PC-3 (cell line): ENCODE measurements at regions not wholly inside any gene's neighbourhood (a gene's known extent, or its start where the extent isn't known, plus 50 kb on each side); places are given as distances from the start of the nearest gene placed in this dataset.
"Not testable (repeated sequence)": the region's sequence is repeated elsewhere in the genome, so short reads cannot be mapped to it uniquely, and the experiment has no call there.

Experiments used
- ATAC-seq: fragments of 200-7000 bp; cut with Tn5 transposase; 2 replicates; pipeline ENCODE4 v1.9.1; 2020; ENCODE audit warnings: mild to moderate bottlenecking, moderate library complexity
- BruUV-seq: library from RNA; stranded (reverse); fragments of 400-500 nt; replicated peaks from 2 replicates; lab custom pipeline; 2021; lab: Mats Ljungman, UMichigan
- CTCF ChIA-PET: fragments of 300-600 bp; sonication (Branson Sonifier 250); formaldehyde crosslinking; loops from one replicate; lab custom pipeline; 2022; ENCODE audit warnings: antibody characterized with exemption; lab: Charles Lee
- POLR2A ChIA-PET: fragments of 300-600 bp; sonication (Branson Sonifier 250); formaldehyde crosslinking; loops from one replicate; lab custom pipeline; 2022; ENCODE audit warnings: antibody characterized with exemption; ENCODE audit not compliant: unreplicated experiment; lab: Charles Lee
- DNase-seq: peaks from one replicate; pipeline ENCODE4 v3.0.0-alpha.2; 2015
- H2AFZ ChIP-seq: fragments of 300-600 bp; sonication (generic); 2 replicates; pipeline ENCODE4 v1.6.0; 2016; ENCODE audit warnings: antibody characterized with exemption, low read length
- H3F3A ChIP-seq: fragments of 300-600 bp; sonication (generic); one replicate; pipeline ENCODE4 v1.6.0; 2017; ENCODE audit warnings: antibody characterized with exemption, low read length, control low read depth, mild to moderate bottlenecking; ENCODE audit not compliant: unreplicated experiment
- H3K27ac ChIP-seq: fragments of 300-600 bp; sonication (generic); 2 replicates; pipeline ENCODE4 v1.5.1; 2016; ENCODE audit warnings: mild to moderate bottlenecking, low read length
- H3K27me3 ChIP-seq: fragments of 300-600 bp; sonication (generic); 2 replicates; pipeline ENCODE4 v1.6.1; 2016; ENCODE audit warnings: low read length, mixed read lengths
- H3K36me3 ChIP-seq: fragments of 300-600 bp; sonication (generic); 2 replicates; pipeline ENCODE4 v1.6.1; 2016; ENCODE audit warnings: low read depth, mixed run types, low read length, mixed read lengths
- H3K4me1 ChIP-seq: fragments of 300-600 bp; sonication (generic); 2 replicates; pipeline ENCODE4 v1.5.1; 2016; ENCODE audit warnings: low read length; ENCODE audit not compliant: insufficient read depth
- H3K4me2 ChIP-seq: fragments of 300-600 bp; sonication (generic); 2 replicates; pipeline ENCODE4 v1.6.0; 2016; ENCODE audit warnings: low read length
- H3K4me3 ChIP-seq: fragments of 300-600 bp; sonication (generic); 2 replicates; pipeline ENCODE4 v1.5.1; 2016; ENCODE audit warnings: mild to moderate bottlenecking, low read length, mixed read lengths
- H3K79me2 ChIP-seq: fragments of 300-600 bp; sonication (generic); 2 replicates; pipeline ENCODE4 v1.6.1; 2017; ENCODE audit warnings: low read length, mixed read lengths
- H3K9ac ChIP-seq: fragments of 300-600 bp; sonication (generic); 2 replicates; pipeline ENCODE4 v1.6.0; 2016; ENCODE audit warnings: mild to moderate bottlenecking, low read length
- H3K9me2 ChIP-seq: fragments of 300-600 bp; sonication (generic); replicated peaks from 2 replicates; pipeline ENCODE4 v1.6.1; 2016; ENCODE audit warnings: mixed run types, low read length, mixed read lengths
- H3K9me3 ChIP-seq: fragments of 300-600 bp; sonication (generic); 2 replicates; pipeline ENCODE4 v1.6.1; 2016; ENCODE audit warnings: low read length, mixed read lengths
- H4K20me1 ChIP-seq: fragments of 300-600 bp; sonication (generic); 2 replicates; pipeline ENCODE4 v1.6.1; 2016; ENCODE audit warnings: low read length, mixed read lengths
- intact Hi-C: fragments of 100-400 bp; cut with micrococcal nuclease; formaldehyde crosslinking; loops from 2 replicates; pipeline ENCODE4 v1.9.0; 2023

DNA sequence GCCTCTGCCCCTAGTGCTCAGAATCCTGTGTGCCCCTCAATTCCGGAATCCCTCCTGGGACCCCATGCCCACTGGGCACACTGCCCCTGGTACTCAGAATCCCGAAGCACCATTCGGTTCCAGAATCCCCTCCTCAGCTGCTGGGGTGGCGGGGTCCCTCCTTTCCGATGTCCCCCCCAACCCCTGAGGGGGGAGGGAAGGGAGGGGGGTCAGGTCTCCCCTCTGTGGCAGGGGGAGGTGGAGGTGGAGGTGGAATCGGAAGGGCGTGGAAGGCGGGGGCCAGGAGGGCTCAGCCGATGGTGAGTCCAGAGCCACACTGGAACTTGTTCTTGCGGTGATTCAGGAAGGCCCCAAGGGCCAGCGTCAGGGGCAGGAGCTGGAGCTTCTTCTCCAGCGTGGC is 164.3 kb downstream of the POTEM start:
- BruUV-seq, H3K9me2 ChIP-seq, DNase-seq, H3K4me1 ChIP-seq, H3K27me3 ChIP-seq, H3K9me3 ChIP-seq, intact Hi-C loops, H3K79me2 ChIP-seq, POLR2A ChIA-PET, H4K20me1 ChIP-seq, H3K4me2 ChIP-seq, ATAC-seq, H3K4me3 ChIP-seq, CTCF ChIA-PET, H3K36me3 ChIP-seq, H2AFZ ChIP-seq, H3K27ac ChIP-seq, H3F3A ChIP-seq, H3K9ac ChIP-seq: not testable (repeated sequence)

DNA sequence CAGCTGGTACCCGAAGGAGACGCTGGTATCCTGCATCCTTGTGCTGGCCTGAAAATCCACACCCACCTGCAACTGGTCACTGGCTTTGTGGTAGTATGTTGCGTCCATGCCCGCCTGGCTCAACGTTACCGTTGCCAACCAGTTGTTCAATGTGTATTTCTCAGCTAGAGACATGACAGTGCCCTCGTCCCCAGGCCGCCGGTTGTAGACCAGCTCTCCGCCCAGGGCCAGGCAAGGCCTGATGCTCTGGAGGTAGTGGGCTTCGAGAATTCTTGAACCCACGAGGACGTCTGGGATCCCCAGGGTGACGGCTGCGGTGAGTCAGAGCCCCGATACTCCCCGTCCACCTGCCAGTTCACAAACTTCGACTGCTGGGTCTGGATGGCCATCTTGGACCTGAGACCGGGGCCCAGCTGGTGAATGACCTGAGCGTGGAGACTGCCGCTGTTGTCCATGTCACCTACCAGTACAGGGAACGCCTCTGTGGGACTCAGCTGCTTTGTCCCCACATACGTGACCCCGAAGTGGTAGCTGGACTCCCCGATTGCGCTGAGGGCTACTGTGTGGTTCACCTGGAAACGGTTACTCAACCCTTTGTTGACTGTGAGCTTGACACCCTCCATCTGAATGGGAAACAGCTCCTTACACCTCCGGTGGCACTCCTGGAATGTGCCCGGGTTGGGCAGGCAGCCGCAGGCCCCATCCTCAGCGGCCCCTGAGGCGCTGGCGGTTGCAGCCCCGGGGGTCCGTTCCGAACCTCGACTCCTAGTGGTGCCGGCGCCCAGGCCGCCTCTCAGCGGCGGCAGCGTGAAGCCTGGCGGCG is 165.0 kb downstream of the POTEM start:
- H4K20me1 ChIP-seq, H2AFZ ChIP-seq, POLR2A ChIA-PET: not testable (repeated sequence)

DNA sequence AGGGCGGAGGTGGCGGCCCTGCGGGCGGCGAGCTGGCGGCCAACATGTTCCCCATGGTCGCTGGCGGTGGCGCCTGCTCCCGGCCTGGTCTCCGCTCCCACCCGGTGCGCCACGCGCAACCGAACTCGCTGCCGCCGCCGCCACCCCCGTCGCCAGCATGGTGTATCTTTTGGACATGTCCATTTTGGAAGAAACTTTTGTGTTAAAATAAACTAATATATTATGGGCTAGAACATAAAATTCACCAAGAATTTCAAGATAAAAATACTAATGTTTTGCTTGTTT is 165.5 kb downstream of the POTEM start:
- BruUV-seq, H3K4me2 ChIP-seq, DNase-seq, H3K27me3 ChIP-seq, H3K36me3 ChIP-seq, H4K20me1 ChIP-seq, H3K27ac ChIP-seq, CTCF ChIA-PET, H3K9me2 ChIP-seq, H3K9ac ChIP-seq, POLR2A ChIA-PET, H3K4me3 ChIP-seq, H3K4me1 ChIP-seq, H3K79me2 ChIP-seq, intact Hi-C loops, H3K9me3 ChIP-seq, H2AFZ ChIP-seq, ATAC-seq, H3F3A ChIP-seq: not testable (repeated sequence)

More for the DNA sequence above, 165.0 kb downstream of the POTEM start:
- CTCF ChIA-PET, H3K27me3 ChIP-seq, BruUV-seq, H3K9me3 ChIP-seq, DNase-seq, H3F3A ChIP-seq, H3K36me3 ChIP-seq, H3K9me2 ChIP-seq, H3K4me2 ChIP-seq, ATAC-seq, H3K79me2 ChIP-seq, intact Hi-C loops, H3K9ac ChIP-seq, H3K27ac ChIP-seq, H3K4me1 ChIP-seq, H3K4me3 ChIP-seq: not testable (repeated sequence)

DNA sequence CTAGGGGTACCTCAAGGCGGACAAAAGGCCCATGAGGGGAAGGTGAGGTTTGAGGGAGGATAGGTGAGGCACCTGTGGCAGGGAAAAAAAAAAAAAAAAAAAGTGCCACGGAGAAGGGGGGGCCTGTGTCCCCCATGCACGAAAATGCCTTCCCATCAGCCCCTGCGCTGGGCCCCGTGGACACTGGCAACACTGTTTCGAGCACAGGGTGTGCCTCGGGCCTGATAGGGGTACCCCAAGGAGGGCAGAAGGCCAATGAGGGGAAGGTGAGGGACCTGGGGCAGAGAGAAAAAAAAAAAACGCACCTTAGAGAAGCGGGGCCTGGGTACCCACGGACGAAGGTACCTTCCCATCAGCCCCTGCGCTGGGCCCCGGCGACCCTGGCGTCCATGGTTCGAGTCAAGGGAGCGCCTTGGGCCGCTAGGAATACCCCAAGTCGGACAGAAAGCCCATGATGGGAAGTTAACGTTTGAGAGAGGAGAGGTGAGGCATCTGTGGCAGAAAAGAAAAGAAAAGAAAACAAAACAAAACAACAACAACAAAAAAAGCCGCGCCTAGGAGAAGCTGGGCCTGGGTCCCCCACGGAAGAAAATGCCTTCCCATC is 190.0 kb downstream of the POTEM start:
- H4K20me1 ChIP-seq, H3K27ac ChIP-seq, H3K36me3 ChIP-seq, intact Hi-C loops, H3F3A ChIP-seq, H3K9me3 ChIP-seq, BruUV-seq, H3K4me2 ChIP-seq, H2AFZ ChIP-seq, H3K4me3 ChIP-seq, ATAC-seq, H3K9ac ChIP-seq, POLR2A ChIA-PET, H3K79me2 ChIP-seq, H3K27me3 ChIP-seq, CTCF ChIA-PET, H3K4me1 ChIP-seq, H3K9me2 ChIP-seq: not testable (repeated sequence)
- peak; percentile 0 for DNase-seq

DNA sequence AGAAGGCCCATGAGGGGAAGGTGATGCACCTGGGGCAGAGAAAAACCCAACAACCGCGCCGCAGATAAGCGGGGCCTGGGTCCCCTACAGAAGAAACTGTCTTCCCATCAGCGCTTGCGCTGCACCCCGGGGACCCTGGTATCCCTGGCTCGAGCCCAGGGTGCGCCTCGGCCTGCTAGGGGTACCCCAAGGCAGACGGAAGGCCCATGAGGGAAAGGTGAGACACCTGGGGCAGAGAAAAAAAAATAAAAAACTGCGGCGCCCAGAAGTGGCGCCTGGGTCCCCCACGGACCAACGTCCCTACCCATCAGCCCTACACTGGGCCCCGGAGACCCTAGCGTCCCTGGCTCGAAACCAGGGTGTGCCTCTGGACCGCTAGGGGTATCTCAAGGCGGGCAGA is 190.8 kb downstream of the POTEM start:
- CTCF ChIA-PET: not testable (repeated sequence)

DNA sequence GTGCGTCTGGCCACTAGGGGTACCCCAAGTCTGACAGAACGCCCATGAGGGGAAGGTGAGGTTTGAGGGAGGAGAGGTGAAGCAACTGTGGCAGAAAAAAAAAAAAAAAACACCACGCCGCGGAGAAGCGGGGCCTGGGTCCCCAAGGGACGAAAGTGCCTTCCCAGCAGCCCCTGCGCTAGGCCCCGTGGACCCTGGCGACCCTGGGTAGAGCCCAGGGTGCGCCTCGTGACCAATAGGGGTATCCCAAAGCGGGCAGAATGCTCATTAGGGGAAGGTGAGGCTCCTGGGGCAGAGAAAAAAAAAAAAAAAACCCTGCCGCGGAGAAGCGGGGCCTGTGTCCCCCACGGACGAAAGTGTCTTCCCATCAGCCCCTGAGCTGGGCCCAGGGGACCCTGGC is 191.4 kb downstream of the POTEM start:
- H3K9me2 ChIP-seq, H3F3A ChIP-seq, H3K9me3 ChIP-seq, ATAC-seq, BruUV-seq, H4K20me1 ChIP-seq, H3K4me3 ChIP-seq, H3K4me1 ChIP-seq, CTCF ChIA-PET, DNase-seq, POLR2A ChIA-PET, H3K79me2 ChIP-seq, H2AFZ ChIP-seq, H3K36me3 ChIP-seq, H3K4me2 ChIP-seq, H3K27me3 ChIP-seq, intact Hi-C loops, H3K9ac ChIP-seq, H3K27ac ChIP-seq: not testable (repeated sequence)

More for the DNA sequence above, 190.8 kb downstream of the POTEM start:
- H3K27ac ChIP-seq, H3K4me1 ChIP-seq, H3K4me3 ChIP-seq, intact Hi-C loops, H3K27me3 ChIP-seq, H2AFZ ChIP-seq, POLR2A ChIA-PET, H3K9me2 ChIP-seq, H3F3A ChIP-seq, H3K36me3 ChIP-seq, BruUV-seq, H3K79me2 ChIP-seq, H4K20me1 ChIP-seq, DNase-seq, ATAC-seq, H3K9me3 ChIP-seq, H3K4me2 ChIP-seq, H3K9ac ChIP-seq: not testable (repeated sequence)
